KG1 (cell line): ENCODE measurements at regions not wholly inside any gene's neighbourhood (a gene's known extent, or its start where the extent isn't known, plus 50 kb on each side); places are given as distances from the start of the nearest gene placed in this dataset.
A peak's percentile ranks its signal among the peaks of the same experiment; 100 is the strongest.

ENCODE experiments used
- DNase-seq: peaks from one replicate; lab custom pipeline; 2025; lab: John Stamatoyannopoulos, UW

- no peak for DNase-seq
Measured at GRCh38 chr2:217162533-217162932, 302.7 kb upstream of the TNP1 start.

DNA sequence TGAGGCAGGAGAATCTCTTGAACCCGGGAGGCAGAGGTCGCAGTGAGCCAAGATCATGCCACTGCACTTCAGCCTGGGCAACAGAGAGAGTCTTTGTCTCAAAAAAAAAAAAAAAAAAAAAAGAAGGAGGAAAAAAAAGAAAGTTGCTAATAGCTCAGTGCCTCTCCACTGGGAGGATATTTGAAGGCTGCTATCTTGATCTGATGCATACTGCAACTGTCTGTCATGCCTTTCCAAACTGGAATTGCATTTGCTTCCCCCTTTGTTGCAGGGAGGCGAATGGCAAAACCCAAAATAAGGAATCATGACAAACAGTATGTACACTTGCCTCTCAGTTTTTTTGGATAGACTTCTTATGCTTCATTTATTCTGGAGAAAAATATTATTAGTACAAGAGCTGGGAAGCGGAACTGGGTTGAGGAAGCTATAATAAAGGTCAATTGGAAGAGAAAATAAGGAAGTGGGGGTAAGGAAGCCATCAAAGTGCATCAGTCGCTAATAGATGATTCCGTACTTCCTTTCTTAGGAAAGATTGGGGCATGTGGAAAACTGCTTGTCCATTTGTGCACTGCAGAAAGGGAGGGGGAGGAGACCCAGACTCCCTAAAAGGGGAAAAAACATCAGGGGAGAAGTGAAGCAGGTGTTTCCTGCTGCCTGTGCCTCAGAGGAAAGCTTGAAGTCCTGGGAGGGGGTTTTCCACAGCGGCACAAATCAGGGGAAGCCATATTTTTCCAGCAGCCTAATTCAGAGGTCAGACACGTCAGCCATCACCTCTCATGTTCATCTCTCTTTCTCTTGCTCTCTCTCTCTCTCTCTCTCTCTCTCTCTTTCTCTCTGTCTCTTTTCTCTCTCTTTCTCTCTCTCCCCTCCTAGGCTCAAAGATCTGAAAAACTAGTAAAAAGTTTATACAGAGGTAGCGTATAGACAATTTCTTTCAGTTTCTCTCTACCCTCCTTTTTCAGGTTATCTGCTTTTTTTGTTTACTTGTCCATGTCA, 301.4 kb upstream of the TNP1 start:
- DNase-seq: no peak

GRCh38 chr2:217160103-217160743, 300.4 kb upstream of the TNP1 start:
- DNase-seq: peak; percentile 14

DNA sequence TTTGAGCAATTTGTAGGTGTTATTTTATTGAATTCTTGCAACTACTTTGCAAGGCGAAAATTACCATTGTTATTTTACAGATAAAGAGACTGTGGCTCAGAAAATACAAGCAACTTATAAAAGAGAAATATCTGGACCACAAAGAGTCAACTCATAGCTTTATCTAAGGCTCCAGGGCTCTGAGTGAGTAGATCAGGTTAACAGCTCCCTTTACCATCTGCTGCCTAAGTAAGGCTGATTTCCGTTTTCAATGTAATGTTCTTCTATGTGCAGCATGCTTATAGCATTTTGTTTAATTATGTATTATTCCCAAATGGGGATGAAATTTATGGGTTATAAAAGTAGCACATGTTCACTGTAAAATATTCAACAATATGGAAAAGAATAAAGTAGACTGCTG, 299.1 kb upstream of the TNP1 start:
- no peak for DNase-seq

- DNase-seq: no peak
Measured at GRCh38 chr2:217157581-217157980, 297.7 kb upstream of the TNP1 start.

DNA sequence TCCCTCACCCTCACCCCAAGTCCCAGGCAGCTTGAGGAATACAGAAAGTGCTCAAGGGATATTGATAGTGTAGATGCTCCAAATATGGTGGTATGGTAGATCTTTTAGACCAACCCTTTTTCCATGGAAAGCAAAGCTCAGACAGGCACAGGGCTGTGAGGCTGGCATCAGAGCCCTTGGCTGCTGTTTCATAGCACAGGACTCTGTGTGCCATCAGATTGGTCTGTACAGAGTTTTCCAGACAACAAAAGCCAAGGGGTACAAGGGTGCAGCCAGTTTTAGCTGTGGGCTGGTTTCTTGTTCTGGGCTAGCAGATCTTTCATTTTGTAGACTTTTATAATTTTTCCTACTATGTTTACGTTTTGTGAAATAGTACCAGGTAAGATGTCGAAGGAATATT, 296.9 kb upstream of the TNP1 start:
- DNase-seq: no peak

- DNase-seq: no peak
Measured at GRCh38 chr2:217154923-217155322, 295.1 kb upstream of the TNP1 start.

DNA sequence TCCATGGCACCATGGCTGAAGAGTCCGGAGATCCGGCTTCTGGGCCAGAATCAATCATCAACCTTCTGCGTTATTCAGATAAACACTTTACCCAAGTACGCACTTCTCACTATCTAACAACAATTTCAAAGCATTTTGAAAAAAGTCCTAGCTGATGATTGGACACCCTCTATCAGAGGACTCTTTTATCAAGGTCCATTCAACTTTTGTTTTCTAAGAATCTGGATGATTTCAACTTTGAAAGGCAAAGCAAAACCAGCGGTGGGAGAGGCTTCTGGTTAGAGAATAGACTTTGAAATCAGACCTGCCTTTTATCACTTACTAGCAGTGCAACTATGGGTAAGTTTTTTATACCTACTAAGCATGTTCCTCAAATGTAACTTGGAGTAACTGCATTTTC, 293.6 kb upstream of the TNP1 start:
- no peak for DNase-seq

- no peak for DNase-seq
Measured at GRCh38 chr2:217152831-217153230, 293.0 kb upstream of the TNP1 start.

DNA sequence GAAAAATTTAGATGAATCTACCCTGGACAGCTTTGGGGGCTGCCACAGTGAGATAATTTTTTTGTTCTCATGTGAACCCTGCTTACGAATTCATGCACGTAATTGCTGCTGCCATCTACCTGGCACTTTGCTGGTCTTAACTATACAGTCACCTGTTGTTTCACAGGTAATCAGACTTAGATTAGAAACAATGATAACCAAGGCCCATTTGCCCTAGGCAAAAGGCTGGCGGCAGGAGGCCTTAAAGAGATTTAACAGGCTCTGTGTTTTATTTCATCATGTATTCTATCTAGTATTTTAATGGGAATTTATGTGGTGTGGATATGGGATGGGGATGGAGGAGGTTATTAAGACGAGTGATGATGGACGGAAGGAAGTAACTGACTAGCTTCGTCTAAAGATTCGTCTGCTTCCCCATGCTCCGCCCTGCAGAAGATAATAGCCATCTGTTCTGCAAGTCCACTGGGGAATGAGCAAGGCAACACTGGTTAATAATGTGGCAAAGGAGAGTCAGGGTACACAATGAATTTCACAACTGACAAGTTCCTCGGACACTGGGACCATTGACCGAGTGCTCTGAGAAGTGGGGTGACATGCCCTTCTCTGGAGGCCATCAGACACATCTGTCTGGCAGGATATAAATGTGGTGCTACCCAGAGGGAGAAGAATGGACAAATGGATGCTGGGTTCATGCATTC, 291.8 kb upstream of the TNP1 start:
- DNase-seq: no peak

DNA sequence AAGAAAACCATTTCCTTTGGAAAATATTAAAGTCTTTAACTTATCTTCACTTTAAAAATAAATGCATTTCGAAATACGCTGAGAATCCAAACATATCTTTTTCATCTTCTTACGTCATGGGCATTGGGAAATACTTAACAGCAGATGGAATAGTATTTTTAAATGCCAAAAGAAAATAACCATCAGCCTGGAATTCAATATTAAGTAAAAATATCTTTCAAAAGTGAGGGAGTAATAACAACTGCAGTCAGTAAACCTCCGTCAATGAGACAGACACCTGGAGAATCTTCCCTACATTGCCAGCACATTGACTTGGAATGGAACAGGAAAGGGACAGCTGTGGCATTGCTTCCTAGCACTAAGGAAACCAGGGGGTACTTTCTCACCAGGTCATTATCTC, 290.4 kb upstream of the TNP1 start:
- no peak for DNase-seq

- DNase-seq: no peak
Measured at GRCh38 chr2:217149087-217149660, 289.3 kb upstream of the TNP1 start.

- no peak for DNase-seq
Measured at GRCh38 chr2:217147818-217148217, 288.0 kb upstream of the TNP1 start.

DNA sequence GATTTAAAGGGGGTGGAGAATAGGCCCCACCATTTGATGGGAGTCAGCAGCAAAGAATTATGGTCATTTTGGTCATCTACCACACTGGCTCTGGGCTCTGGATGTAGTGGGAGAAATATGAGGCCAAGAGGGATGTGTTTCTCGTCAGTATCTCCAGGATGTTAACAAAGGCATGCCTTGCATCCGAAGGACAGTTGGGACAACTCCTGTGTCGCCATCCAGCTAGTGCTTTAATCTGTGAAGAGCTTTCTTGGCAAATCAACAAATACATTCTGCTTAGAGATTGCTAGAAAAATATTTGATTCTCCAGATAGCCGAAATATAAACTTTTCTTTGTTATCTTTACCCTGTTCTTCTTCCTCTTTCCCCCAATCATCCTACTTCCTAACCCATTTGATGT, 287.1 kb upstream of the TNP1 start:
- no peak for DNase-seq

DNA sequence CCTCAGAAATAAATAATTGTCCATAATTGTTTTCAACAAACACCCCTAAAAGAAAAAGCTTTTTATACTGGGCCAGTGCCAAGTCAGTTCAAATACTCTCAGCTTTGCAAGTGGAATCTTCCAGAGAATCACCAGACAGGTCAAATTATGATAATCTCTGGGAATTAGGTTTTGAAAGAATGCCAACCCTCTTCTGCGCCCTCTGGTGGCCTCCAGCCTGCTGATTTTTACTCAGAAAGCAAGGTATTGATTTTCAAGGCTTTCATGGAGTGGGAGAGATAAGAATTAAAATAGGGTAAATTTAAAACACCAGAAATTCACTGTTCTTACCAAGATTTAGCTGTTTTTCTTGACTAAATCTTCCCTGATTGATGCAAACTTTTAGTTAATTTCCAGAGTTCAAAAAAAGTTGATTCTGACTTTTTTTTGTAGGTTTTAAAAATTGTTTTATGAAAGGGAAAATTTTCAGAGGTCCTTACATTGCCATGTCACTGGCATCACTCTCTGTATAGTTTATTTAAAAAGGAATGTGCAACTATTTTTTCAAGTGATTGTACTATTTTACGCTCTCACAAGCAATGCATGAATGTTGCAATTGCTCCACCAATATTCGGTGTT, 282.9 kb upstream of the TNP1 start:
- no peak for DNase-seq

DNA sequence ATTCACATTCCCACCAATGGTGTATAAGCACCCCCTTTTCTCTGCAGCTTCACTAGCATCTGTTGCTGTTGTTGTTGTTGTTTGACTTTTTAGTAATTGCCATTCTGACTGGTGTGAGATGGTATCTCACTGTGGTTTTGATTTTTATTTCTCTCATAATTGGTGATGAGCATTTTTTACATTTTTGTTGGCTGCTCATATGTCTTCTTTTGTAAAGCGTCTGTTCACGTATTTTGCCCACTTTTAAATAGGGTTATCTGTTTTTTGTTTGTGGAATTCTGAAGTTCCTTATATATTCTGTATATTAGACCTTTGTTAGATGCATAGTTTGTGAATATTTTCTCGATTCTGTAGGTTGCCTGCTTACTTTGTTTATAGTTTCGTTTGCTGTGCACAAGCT, 278.4 kb upstream of the TNP1 start:
- DNase-seq: no peak

GRCh38 chr2:217127744-217128143, 267.9 kb upstream of the TNP1 start:
- DNase-seq: no peak

- no peak for DNase-seq
Measured at GRCh38 chr2:217125014-217125413, 265.1 kb upstream of the TNP1 start.

- no peak for DNase-seq
Measured at GRCh38 chr2:217124050-217124449, 264.2 kb upstream of the TNP1 start.

DNA sequence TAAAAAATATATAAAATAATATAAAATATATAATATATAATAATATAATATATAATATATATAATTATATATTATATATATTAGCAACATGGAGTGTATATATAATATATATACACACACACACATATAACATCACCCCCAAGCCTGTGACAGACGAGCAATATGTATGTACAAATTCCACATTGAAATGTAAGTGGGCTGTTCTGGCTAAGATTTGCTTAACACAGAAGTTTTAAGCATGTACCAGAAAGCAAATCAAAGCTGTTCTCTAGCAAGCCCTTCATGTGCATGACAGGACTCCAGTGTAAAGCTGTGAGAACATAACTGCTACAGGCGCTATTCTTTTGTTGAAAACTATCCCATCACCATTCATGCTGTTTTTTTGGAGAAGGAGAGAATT, 261.7 kb upstream of the TNP1 start:
- DNase-seq: no peak

DNA sequence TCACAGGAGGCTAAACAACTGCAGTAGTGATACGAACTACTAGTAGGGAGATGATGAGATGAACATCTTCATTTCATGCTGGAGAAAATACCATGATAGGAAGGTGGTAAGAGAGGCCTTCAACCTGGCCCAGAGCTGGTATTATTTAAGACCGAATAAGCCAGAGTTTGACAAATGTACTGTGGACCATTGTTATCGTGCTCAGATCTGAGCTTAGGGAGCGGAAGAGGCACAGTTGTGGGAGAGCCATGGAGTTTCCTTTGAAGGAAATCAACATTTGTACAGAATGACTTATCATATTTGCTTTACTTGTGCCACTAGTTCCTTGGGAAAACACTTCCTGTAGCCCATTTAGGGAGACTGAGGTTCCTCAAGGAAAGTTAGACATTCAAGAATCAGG, 260.6 kb upstream of the TNP1 start:
- DNase-seq: no peak
